OCI-LY1 (cell line): ENCODE measurements at regions not wholly inside any gene's neighbourhood (a gene's known extent, or its start where the extent isn't known, plus 50 kb on each side); places are given as distances from the start of the nearest gene placed in this dataset.
"Not testable (repeated sequence)": the region's sequence is repeated elsewhere in the genome, so short reads cannot be mapped to it uniquely, and the experiment has no call there.

Source experiments
- H2AFZ ChIP-seq: fragments of 200-600 bp; sonication (generic), shearing (Covaris generic); 2 replicates; pipeline ENCODE4 v1.6.0; 2014; ENCODE audit warnings: antibody characterized with exemption, mild to moderate bottlenecking, low read length
- H3F3A ChIP-seq: fragments of 200-600 bp; sonication (generic), shearing (Covaris generic); 2 replicates; pipeline ENCODE4 v1.6.0; 2014; ENCODE audit warnings: mild to moderate bottlenecking, antibody characterized with exemption, low read length, moderate library complexity; ENCODE audit not compliant: insufficient read depth
- H3K27ac ChIP-seq: fragments of 200-600 bp; sonication (generic); 2 replicates; pipeline ENCODE4 v1.5.1; 2014; ENCODE audit warnings: low read length, mixed run types, mild to moderate bottlenecking, low read depth; ENCODE audit not compliant: poor library complexity, severe bottlenecking
- H3K27me3 ChIP-seq: fragments of 200-600 bp; sonication (generic); 2 replicates; pipeline ENCODE4 v1.6.0; 2014; ENCODE audit warnings: antibody characterized with exemption, mild to moderate bottlenecking, low read length, moderate library complexity; ENCODE audit not compliant: insufficient read depth
- H3K36me3 ChIP-seq: fragments of 200-600 bp; sonication (generic); 2 replicates; pipeline ENCODE4 v1.6.1; 2014; ENCODE audit warnings: mild to moderate bottlenecking, antibody characterized with exemption, low read length, moderate library complexity, mixed read lengths; ENCODE audit not compliant: insufficient read depth
- H3K4me1 ChIP-seq: fragments of 200-600 bp; sonication (generic); 2 replicates; pipeline ENCODE4 v1.5.1; 2014; ENCODE audit warnings: mild to moderate bottlenecking, low read length, moderate library complexity; ENCODE audit not compliant: insufficient read depth, severe bottlenecking
- H3K4me2 ChIP-seq: fragments of 200-600 bp; sonication (generic), shearing (Covaris generic); 2 replicates; pipeline ENCODE4 v1.6.1; 2014; ENCODE audit warnings: low read length
- H3K4me3 ChIP-seq: fragments of 200-600 bp; sonication (generic); 2 replicates; pipeline ENCODE4 v1.5.1; 2014; ENCODE audit warnings: low read length, low read depth, mild to moderate bottlenecking, mixed read lengths; ENCODE audit not compliant: poor library complexity, severe bottlenecking
- H3K79me2 ChIP-seq: fragments of 200-600 bp; shearing (Covaris generic); 2 replicates; pipeline ENCODE4 v1.6.1; 2016; ENCODE audit warnings: mixed run types, low read length, mixed read lengths; ENCODE audit not compliant: insufficient read depth
- H3K9ac ChIP-seq: fragments of 200-600 bp; sonication (generic), shearing (Covaris generic); 2 replicates; pipeline ENCODE4 v1.6.1; 2014; ENCODE audit warnings: mild to moderate bottlenecking, low read length, mixed read lengths
- H3K9me2 ChIP-seq: fragments of 200-600 bp; sonication (generic), shearing (Covaris generic); 2 replicates; pipeline ENCODE4 v1.6.1; 2014; ENCODE audit warnings: low read depth, mild to moderate bottlenecking, low read length, mixed read lengths
- H3K9me3 ChIP-seq: fragments of 200-600 bp; shearing (Covaris generic); 2 replicates; pipeline ENCODE4 v1.6.1; 2014; ENCODE audit warnings: low read length, mixed read lengths
- H4K20me1 ChIP-seq: fragments of 200-600 bp; sonication (generic), shearing (Covaris generic); 2 replicates; pipeline ENCODE4 v1.6.0; 2016; ENCODE audit warnings: mild to moderate bottlenecking, low read length; ENCODE audit not compliant: insufficient read depth
- CTCF ChIP-seq: fragments of 200-600 bp; sonication (generic), shearing (Covaris generic); IDR thresholded peaks from 2 replicates; pipeline ENCODE4 v1.5.1; 2017; ENCODE audit warnings: mild to moderate bottlenecking, antibody characterized with exemption, low read length, moderate library complexity, mixed read lengths
- EZH2 ChIP-seq: fragments of 200-600 bp; sonication (generic), shearing (Covaris generic); IDR thresholded peaks from 2 replicates; pipeline ENCODE4 v1.8.0; 2017; ENCODE audit warnings: borderline replicate concordance, mixed run types, mild to moderate bottlenecking, antibody characterized with exemption, low read length, moderate library complexity, mixed read lengths

- Histone ChIP-seq H2AFZ (no peak overlapping the region), H3K4me2 (no peak overlapping the region), H3K9me3 (peaks cover 8% of the 10 kb centered on the region; the same call in 1 of the 2 replicates), H3K36me3 (no peaks in the 10 kb centered on the region), H3K27ac (no peak overlapping the region), H4K20me1 (no peaks in the 10 kb centered on the region), H3K9ac (no peak overlapping the region), H3K4me3 (no peak overlapping the region), H3F3A (no peaks in the 10 kb centered on the region), H3K27me3 (no peaks in the 10 kb centered on the region), H3K4me1 (no peaks in the 10 kb centered on the region), H3K9me2 (no peaks in the 10 kb centered on the region), H3K79me2 (no peaks in the 10 kb centered on the region)
- TF ChIP-seq CTCF = no peak
- no peak for TF ChIP-seq EZH2
Observed at GRCh38 chr2:237240252-237240651, 154.6 kb downstream of the COPS8 start.

GRCh38 chr2:237240868-237241267 is 155.2 kb downstream of the COPS8 start:
- not testable (repeated sequence) for H3K27ac ChIP-seq, H3K9me3 ChIP-seq, H3K36me3 ChIP-seq

GRCh38 chr2:237242091-237242536 is 156.4 kb downstream of the COPS8 start:
- TF ChIP-seq CTCF = no peak
- no peak for TF ChIP-seq EZH2
- H3K4me3 ChIP-seq = no peak overlapping the region
- H3K4me1 ChIP-seq = no peaks in the 10 kb centered on the region
- H3K27me3 ChIP-seq = no peaks in the 10 kb centered on the region
- H3K9ac ChIP-seq = no peak overlapping the region
- H4K20me1 ChIP-seq = no peaks in the 10 kb centered on the region
- no peak overlapping the region for H2AFZ ChIP-seq
- H3K36me3 ChIP-seq = no peaks in the 10 kb centered on the region
- H3K4me2 ChIP-seq = no peak overlapping the region
- H3K9me2 ChIP-seq = no peaks in the 10 kb centered on the region
- no peaks in the 10 kb centered on the region for H3K79me2 ChIP-seq
- no peak overlapping the region for H3K27ac ChIP-seq
- peaks cover 8% of the 10 kb centered on the region; the same call in 1 of the 2 replicates for H3K9me3 ChIP-seq
- H3F3A ChIP-seq = no peaks in the 10 kb centered on the region

More at GRCh38 chr2:237240868-237241267, 155.2 kb downstream of the COPS8 start:
- H3K27me3 ChIP-seq, H3K9ac ChIP-seq, H3K9me2 ChIP-seq, H4K20me1 ChIP-seq, H3K4me3 ChIP-seq, H3K4me1 ChIP-seq, H3K79me2 ChIP-seq, H2AFZ ChIP-seq, H3F3A ChIP-seq, H3K4me2 ChIP-seq: not testable (repeated sequence)

- H3K36me3 ChIP-seq = no peaks in the 10 kb centered on the region
- H3K4me1 ChIP-seq = no peaks in the 10 kb centered on the region
- H3K79me2 ChIP-seq = no peaks in the 10 kb centered on the region
- TF ChIP-seq EZH2 (no peak), CTCF (no peak)
- H4K20me1 ChIP-seq = no peaks in the 10 kb centered on the region
- no peaks in the 10 kb centered on the region for H3K9me2 ChIP-seq
- no peak overlapping the region for H3K27ac ChIP-seq
- no peak overlapping the region for H2AFZ ChIP-seq
- peaks cover 8% of the 10 kb centered on the region; the same call in 1 of the 2 replicates for H3K9me3 ChIP-seq
- H3K4me2 ChIP-seq = no peak overlapping the region
- H3K27me3 ChIP-seq = no peaks in the 10 kb centered on the region
- no peak overlapping the region for H3K4me3 ChIP-seq
- no peaks in the 10 kb centered on the region for H3F3A ChIP-seq
- H3K9ac ChIP-seq = no peak overlapping the region
Observed at GRCh38 chr2:237243487-237243886, 157.8 kb downstream of the COPS8 start.
